LHCN-M2 (cell line): ENCODE measurements at regions not wholly inside any gene's neighbourhood (a gene's known extent, or its start where the extent isn't known, plus 50 kb on each side); places are given as distances from the start of the nearest gene placed in this dataset.
"Not testable (repeated sequence)": the region's sequence is repeated elsewhere in the genome, so short reads cannot be mapped to it uniquely, and the experiment has no call there.

Experiments used
- DNase-seq: peaks from one replicate; pipeline ENCODE4 v3.0.0-alpha.2; 2012; ENCODE audit warnings: low read depth

DNA sequence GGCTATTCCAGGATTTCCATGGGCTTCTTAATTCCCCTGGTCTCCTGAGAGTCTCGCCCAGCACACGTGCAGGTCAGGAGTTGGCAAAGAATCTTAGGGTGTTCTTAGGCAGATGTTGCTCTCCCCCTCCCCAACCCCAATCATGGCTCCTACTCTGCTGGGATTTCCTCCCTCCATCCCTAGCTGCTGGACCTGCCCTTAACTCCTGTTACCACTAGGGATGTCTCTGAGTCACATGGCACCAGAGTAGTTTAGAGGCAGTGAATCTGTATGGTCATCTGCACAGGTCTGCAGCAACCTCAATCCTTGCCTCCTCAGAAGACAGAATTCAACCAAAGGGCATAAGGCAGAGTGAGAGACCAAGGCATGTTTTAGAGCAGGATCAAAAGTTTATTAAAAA lies 51.8 kb upstream of the CHST3 start:
- DNase-seq, result no peak

DNA sequence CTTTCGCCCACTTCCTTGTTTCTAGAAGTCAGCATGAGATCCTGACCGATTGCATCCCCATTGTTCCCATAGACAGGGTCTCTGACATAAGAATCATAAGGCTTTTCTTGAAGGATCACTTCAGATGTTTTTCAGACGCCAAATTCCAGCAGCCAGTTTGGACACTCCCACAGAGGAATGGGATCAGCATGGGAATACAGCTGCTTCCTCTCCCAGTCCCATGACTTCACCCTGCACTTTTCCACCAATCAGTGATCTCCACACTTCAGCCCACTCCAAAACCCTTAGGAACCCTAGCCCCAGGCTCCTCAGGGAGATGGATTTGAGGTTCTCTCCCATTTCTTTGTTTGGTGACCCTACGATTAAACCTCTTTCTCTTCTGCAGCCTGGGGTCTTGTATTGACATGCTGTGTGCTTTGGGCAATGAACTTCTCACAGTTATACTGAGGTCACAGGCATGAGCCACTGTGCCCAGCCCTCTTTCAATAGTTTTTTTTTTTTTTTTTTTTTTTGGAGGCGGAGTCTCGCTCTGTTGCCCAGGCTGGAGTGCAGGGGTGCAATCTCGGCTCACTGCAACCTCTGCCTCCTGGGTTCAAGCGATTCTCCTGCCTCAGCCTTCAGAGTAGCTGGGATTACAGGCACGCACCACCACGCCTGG lies 52.8 kb upstream of the CHST3 start:
- DNase-seq, result peak; percentile 48

GRCh38 chr10:71909399-71910083 lies 54.7 kb upstream of the CHST3 start:
- no peak for DNase-seq

DNA sequence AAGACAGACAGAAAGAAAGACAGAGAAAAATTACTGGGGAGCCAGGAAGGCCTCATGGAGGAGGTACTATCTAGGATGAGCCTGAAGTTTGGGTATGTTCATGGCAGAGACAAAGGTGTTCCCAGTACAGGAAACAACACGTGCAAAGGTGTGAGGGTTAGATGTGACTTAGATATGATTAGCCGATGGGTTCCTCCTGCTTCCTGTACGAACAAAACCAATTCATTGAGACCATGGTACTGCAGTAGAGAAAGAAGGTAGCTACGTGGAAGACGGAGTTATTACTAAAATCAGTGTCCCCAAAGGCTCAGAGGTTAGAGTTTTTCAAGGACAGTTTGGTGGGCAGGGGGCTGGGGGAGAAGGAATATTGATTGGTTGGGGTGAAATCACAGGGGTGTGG lies 55.2 kb upstream of the CHST3 start:
- no peak for DNase-seq

GRCh38 chr10:71905164-71905563 lies 54.1 kb upstream of the PSAP start:
- no peak for DNase-seq

DNA sequence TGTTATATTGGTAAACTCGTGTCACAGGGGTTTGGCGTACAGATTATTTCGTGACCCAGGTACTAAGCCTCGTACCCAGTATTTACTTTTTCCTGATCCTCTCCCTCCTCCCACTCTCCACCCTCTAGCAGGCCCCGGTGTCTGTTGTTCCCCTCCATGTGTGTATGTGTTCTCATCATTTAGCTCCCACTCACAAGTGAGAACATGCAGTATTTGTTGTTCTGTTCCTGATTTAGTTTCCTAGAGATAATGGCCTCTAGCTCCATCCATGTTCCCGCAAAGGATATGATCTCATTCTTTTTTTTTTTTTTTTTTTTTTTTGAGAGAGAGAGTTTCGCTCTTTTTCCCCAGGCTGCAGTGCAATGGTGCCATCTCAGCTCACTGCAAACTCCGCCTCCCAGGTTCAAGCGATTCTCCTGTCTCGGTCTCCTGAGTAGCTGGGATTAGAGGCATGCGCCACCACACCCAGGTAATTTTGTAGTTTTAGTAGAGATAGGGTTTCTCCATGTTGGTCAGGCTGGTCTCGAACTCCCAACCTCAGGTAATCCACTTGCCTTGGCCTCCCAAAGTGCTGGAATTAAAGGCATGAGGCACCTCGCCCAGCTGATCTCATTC lies 52.7 kb upstream of the PSAP start:
- DNase-seq, result not testable (repeated sequence)

GRCh38 chr10:71902351-71902750 lies 51.3 kb upstream of the PSAP start:
- no peak for DNase-seq
